COR-L47 (cell line): ENCODE measurements at regions not wholly inside any gene's neighbourhood (a gene's known extent, or its start where the extent isn't known, plus 50 kb on each side); places are given as distances from the start of the nearest gene placed in this dataset.
"Not testable (repeated sequence)": the region's sequence is repeated elsewhere in the genome, so short reads cannot be mapped to it uniquely, and the experiment has no call there.

ENCODE experiments used
- DNase-seq: peaks from one replicate; lab custom pipeline; 2025; lab: John Stamatoyannopoulos, UW

DNA sequence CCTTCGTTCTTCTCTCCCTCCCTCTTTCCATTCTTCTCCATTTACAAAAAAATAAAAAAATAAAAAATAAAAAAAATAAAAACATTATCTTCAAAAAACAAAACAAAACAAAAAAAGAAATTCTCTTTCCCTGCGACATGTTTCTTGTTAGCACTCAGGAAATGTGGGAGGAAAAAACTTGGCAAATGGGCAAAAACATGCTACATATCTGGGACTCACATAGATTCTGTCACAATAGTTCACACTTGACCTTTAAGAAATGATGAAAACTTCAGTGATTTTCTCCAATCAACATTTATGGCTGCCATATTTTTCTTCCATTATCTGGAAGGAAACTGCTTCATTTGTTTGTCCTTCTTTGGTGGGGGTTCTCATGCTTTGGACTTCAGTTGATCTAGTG is 109.3 kb downstream of the PRKAB2 start:
- DNase-seq, result no peak

DNA sequence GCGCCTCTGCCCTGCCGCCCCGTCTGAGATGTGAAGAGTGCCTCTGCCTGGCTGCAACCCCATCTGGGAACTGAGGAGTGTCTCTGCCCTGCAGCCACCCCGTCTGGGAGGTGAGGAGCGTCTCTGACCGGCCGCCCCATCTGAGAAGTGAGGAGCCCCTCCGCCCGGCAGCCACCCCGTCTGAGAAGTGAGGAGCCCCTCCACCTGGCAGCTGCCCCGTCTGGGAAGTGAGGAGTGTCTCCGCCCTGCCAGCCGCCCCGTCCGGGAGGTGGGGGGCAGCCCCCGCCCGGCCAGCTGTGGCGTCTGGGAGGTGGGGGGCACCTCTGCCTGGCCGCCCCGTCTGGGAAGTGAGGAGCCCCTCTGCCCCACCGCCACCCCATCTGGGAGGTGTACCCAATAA is 110.4 kb downstream of the PRKAB2 start:
- not testable (repeated sequence) for DNase-seq

DNA sequence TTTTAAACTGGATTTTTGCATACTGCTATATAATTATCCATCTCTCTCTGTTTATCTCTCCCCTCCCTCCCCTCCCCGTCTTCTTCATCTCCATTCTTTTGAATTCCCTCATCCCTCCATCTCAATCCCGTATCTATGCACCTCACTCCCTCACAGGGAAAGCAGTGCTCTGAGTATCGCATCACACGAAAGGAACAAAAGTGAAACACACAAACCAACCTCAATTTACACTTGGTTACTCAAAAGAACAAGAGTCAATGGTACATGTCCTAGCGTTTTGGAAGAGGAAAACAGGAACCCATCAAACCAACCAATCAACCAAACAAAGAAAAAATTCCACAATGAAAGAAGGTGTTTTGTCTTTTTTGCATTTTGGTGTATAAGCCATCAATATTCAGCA is 115.1 kb downstream of the NBPF12 start:
- DNase-seq, result no peak

DNA sequence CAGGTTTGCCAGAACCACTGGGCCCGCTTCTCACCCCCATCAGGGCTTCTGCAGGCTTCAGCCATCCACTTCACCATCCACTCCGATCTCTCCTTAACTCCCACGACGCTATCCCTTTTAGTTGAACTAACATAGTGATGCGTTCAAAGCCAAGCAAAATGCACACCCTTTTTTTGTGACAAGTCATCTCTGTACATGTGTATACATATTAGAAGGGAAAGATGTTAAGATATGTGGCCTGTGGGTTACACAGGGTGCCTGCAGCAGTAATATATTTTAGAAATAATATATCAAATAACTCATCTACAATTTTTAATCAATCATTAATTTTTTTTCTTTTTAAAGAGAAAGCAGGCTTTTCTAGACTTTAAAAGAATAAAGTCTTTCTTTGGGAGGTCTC is 114.6 kb downstream of the NBPF12 start:
- DNase-seq, result no peak

DNA sequence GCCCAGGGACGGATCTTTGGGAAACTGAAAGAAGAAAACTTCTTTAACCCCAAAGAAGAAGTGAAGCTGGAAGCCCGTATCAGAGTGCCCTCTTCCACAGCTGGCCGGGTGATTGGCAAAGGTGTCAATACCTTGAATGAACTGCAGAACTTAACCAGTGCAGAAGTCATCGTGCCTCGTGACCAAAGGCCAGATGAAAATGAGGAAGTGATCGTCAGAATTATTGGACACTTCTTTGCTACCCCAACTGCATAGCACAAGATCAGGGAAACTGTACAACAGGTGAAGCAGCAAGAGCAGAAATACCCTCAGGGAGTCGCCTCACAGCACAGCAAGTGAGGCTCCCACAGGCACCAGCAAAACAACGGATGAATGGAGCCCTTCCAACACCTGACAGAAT is 114.0 kb downstream of the NBPF12 start:
- DNase-seq, result no peak

DNA sequence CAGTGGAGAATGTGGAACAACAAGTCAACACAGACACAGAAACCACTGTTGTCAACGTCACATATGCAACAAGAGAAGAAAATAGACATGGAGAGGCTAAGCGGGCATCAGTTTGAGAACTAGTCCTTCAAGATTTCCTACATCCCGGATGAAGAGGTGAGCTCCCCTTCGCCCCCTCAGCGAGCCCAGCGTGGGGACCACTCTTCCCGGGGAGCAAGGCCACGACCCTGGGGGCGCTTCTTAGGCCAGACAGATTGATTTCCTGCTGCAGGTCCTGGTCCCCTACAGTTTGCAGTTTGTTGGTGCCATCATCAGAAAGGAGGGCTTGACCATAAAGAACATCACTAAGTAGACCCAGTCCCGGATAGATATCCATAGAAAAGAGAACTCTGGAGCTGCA is 113.0 kb downstream of the NBPF12 start:
- DNase-seq, result no peak

DNA sequence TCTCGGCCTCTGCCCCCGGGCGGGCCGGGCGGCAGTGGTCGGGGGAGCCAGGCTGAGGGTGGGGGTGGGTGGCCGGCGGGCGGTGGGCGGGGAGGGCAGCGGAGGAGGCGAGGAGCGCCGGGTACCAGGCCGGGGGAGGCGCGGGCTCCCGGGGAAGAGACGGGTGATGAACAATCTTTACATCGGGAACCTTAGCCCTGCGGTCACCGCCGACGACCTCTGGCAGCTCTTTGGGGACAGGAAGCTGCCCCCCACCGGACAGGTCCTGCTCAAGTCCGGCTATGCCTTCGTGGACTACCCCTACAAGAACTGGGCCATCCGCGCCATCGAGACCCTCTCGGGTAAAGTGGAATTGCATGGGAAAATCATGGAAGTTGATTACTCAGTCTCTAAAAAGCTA is 112.5 kb downstream of the NBPF12 start:
- DNase-seq, result no peak

DNA sequence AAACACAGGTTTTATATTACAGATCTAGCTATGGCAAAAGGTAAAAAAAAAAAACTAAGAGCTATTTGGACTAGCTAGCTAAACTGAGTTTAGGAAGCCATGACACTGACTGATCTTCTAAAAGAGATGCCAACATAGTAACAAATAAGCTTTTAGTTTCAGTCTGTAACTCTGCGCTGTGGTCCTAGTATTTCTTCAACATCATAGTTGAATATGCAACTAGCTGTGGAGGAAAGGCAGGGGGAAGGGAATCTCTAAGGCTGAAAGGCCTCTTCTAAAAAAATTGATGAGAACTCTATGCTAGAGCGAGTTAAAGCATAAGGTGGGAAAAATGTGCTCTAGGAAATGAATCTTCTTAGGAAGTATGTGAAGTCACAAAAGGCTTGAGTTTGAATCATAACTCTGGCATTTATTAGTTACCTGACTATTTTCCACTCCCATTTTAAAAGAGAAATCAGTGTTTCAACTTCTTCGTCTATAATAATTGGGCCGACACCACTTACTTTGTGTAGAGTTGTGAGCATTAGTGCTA is 108.8 kb downstream of the NBPF12 start:
- DNase-seq, result not testable (repeated sequence)

DNA sequence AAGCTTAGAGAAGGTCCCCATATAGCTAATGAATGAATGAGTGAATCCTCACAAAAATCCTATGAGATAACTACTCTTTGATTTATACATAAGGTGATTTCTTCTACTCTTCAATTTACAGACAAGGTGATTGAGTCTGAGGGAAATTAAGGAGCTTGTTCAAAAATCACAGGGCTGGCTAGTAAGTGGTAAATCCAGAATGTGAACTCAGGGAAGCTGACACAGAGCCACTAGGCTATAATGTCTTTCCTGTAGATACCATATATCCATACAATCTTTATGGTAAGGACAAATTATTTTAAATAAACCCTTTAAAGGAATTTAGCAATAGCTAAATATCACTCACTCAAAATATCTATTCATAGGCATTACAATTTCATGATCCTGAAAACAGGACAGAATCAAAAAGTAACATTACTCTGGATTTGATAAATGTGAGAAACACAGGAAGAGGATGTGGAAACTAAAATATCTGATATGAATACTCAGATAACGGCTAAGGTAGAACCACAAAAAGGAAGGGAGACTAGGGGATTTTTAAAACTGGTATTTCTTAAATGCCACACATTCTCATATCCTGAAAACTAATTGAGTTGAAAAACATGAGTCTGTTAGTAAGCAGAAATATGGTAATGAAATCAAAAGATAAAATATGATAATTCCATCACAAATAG is 108.2 kb downstream of the NBPF12 start:
- DNase-seq, result no peak
